AG04449 (cell line): ENCODE measurements at regions not wholly inside any gene's neighbourhood (a gene's known extent, or its start where the extent isn't known, plus 50 kb on each side); places are given as distances from the start of the nearest gene placed in this dataset.

Experiments
- CTCF ChIA-PET: fragments of 350-600 bp; formaldehyde crosslinking; extraction: SDS; loops from one replicate; lab custom pipeline; 2021; ENCODE audit warnings: antibody characterized with exemption; lab: Yijun Ruan, JAX
- POLR2A ChIA-PET: fragments of 400-600, 350-600 bp; formaldehyde crosslinking; extraction: SDS; loops from one replicate; lab custom pipeline; 2020; ENCODE audit warnings: antibody characterized with exemption, inconsistent platforms; lab: Yijun Ruan, JAX
- DNase-seq: peaks from one replicate; pipeline ENCODE4 v3.0.0-alpha.2; 2010; ENCODE audit warnings: low read depth, low spot score
- H3K4me3 ChIP-seq: 2 replicates; pipeline ENCODE4 v1.5.1; 2011; ENCODE audit warnings: low read depth, mild to moderate bottlenecking, control low read depth, low read length
- TF ChIP-seq, protein P1 (sequence below): IDR thresholded peaks from one replicate; pipeline ENCODE4 v1.5.1; 2011; ENCODE audit warnings: mild to moderate bottlenecking, moderate library complexity, low read length, control low read depth, inconsistent platforms; ENCODE audit not compliant: insufficient read depth; ENCODE audit errors: missing control alignments

DNA sequence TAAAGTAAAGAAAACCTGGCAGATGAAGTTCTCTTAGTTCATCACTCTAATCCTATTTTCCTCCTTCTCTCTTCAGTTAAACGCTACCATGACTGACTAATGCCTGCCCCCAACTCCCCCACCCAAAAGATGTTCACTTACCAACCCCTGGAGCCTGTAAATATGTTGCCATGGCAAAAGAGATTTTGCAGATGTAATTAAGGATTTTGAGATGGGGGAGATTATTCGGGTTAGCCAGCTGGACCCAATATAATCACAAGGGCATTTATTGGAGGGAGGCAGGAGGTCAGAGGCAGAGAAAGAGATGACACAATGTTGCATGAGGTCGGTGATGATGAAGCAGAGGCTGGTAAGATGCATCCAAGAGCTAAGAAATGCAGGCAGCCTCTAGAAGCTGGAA is 69.3 kb upstream of the PPP2R5A start:
- POLR2A ChIA-PET = no interaction called here
- H3K4me3 ChIP-seq = no peak overlapping the region
- TF ChIP-seq, protein P1, sequence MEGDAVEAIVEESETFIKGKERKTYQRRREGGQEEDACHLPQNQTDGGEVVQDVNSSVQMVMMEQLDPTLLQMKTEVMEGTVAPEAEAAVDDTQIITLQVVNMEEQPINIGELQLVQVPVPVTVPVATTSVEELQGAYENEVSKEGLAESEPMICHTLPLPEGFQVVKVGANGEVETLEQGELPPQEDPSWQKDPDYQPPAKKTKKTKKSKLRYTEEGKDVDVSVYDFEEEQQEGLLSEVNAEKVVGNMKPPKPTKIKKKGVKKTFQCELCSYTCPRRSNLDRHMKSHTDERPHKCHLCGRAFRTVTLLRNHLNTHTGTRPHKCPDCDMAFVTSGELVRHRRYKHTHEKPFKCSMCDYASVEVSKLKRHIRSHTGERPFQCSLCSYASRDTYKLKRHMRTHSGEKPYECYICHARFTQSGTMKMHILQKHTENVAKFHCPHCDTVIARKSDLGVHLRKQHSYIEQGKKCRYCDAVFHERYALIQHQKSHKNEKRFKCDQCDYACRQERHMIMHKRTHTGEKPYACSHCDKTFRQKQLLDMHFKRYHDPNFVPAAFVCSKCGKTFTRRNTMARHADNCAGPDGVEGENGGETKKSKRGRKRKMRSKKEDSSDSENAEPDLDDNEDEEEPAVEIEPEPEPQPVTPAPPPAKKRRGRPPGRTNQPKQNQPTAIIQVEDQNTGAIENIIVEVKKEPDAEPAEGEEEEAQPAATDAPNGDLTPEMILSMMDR = no peak
- no peak for DNase-seq
- CTCF ChIA-PET = no interaction called here

DNA sequence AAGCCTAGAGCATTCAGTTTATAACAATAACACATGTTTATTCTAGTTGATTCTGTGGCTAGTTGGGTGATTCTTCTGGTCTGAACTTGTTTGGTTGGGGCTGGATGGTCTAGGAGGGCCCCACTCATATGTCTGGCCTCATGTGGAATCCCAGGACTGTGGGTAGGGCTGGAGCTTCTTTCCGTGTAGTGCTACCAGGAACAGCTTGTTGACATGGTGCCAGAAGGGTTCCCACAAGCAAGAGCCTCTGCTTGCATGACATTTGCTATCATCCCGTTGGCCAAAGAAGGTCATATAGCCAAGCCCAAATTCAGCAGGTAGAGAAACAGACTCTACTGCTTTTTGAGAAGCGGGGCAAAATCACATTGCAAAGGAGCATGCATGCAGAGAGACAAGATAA is 67.6 kb upstream of the PPP2R5A start:
- TF ChIP-seq, protein P1 = no peak
- DNase-seq = no peak
- ChIA-PET POLR2A (no interaction called here), CTCF (interaction anchor here (2.3 kb wide), 1 partner anchor 182 kb away, joined by 5 read pairs; the partner anchor contains the start of genes DTL and INTS7)
- H3K4me3 ChIP-seq = no peak overlapping the region

DNA sequence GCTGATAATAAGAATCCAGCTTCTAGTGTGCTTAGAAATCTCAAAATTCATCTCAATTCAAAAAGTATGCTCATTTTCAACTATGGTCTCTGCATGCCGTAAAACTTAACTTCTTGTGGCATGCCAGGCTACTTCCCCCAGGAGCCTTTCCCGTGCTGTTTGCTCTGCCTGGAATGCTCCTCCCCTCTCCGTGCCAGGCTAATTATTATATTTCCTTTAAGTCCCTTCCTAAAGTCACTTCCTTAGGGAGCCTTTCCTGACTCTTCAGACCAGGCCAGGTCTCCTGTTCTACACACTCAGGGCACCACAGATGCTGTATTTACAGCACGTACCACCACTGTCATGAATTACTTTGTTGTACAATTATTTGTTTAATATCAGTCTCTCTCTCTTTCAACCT is 67.1 kb upstream of the PPP2R5A start:
- no peak for DNase-seq
- POLR2A ChIA-PET = no interaction called here
- CTCF ChIA-PET = interaction anchor here (2.3 kb wide), 1 partner anchor 183 kb away, joined by 5 read pairs; the partner anchor contains the start of genes DTL and INTS7
- TF ChIP-seq, protein P1 = no peak
- H3K4me3 ChIP-seq = no peak overlapping the region

DNA sequence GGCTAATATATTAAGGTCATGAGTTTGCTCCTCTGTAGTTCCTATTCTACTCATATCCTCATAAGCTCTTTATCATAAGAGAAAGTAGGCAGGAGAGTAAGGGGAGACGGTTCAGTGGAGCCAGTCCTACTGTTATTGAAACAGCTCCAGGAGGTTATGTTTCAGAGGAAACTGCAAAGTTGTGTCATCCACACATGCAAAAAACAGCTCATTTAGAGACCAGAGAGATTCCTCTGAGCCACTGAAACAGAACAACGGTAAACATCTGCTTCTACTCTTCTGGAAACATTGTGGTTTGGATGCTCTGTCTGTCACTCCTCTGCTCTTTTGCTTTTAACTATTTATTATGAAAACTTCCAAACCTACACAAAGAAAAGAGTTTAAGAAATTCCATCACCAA is 66.3 kb upstream of the PPP2R5A start:
- ChIA-PET POLR2A (no interaction called here), CTCF (interaction anchor here (2.3 kb wide), 1 partner anchor 183 kb away, joined by 5 read pairs; the partner anchor contains the start of genes DTL and INTS7)
- H3K4me3 ChIP-seq = no peak overlapping the region
- peak; percentile 44 for DNase-seq
- TF ChIP-seq, protein P1 = no peak

DNA sequence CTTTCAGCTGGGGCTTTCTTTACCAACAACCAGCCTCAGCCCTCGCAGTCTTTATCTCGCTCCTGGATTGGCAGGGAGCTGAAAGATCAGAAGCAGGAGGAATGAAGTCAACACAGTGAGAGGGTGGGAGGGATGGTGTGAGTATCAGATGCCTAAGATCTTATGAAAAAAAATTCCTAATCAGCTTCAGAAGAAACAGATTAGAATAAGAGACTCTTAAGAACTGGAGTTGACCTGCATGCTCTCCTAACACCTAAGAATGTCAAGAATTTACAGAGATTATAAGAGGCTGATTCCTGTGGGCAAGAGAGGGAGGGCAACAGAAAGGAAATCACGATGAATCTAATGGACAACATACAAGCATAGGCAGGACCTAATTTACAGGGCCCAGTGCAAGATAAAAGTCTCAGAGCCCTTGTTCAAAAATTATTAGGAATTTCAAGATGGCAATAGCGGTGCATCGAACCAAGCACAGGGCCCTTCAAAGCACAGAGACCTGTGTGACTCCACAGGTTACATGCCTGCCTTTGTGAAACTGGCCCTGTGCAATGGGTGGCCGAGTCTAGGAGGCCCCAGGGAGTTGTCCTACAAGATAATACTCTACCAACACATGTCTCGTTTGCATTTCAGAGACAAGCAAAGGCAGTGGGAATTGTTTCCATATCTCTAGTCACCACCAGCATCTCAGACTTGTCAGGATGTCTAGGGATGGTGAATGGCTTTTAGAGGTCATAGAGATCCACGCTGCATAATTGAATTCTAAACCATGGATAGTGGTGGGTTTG is 65.3 kb upstream of the PPP2R5A start:
- TF ChIP-seq, protein P1 = no peak
- H3K4me3 ChIP-seq = no peak overlapping the region
- ChIA-PET POLR2A (no interaction called here), CTCF (interaction anchor here (2.3 kb wide), 1 partner anchor 184 kb away, joined by 5 read pairs; the partner anchor contains the start of genes DTL and INTS7)
- DNase-seq = peak; percentile 24

DNA sequence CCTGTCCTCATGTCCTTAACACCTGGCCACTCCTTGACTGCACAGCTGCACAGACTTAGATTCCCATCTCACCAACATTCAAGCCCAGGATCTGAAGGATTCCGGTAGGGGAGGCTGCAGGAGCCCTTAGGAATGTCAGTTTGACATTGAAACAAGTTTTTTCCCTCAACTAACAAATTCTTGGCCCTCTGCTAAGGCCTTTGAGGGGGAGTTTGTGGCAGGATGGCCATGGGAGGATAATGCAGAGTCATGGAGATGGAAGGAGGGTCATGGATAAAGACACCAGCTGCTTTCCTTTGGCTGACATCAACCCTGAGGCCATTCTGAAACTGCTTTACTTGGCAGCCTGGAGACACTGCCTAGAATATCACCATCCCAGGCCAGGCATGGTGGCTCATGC is 63.4 kb upstream of the PPP2R5A start:
- DNase-seq = no peak
- H3K4me3 ChIP-seq = no peak overlapping the region
- TF ChIP-seq, protein P1 = no peak
- POLR2A ChIA-PET = no interaction called here
- CTCF ChIA-PET = no interaction called here
